A549 (cell line): ENCODE measurements at regions not wholly inside any gene's neighbourhood (a gene's known extent, or its start where the extent isn't known, plus 50 kb on each side); places are given as distances from the start of the nearest gene placed in this dataset.

Source experiments
- ATAC-seq, 2 experiments: fragments of 200-7000 bp in 1 of 2; fragments of >200 bp in 1 of 2; cut with Nextera tagmentation in 1 of 2; cut with Tn5 transposase in 1 of 2; 3 replicates each; pipeline versions ENCODE4 v1.8.0 to v1.9.1; 2018 to 2020; ENCODE audit warnings: mild to moderate bottlenecking in 1 of 2, moderate library complexity in 1 of 2
- CTCF ChIA-PET: fragments of 300-600 bp; sonication (Branson Sonifier 250); formaldehyde crosslinking; extraction: SDS; loops from one replicate; lab custom pipeline; 2021; ENCODE audit warnings: antibody characterized with exemption, inconsistent platforms; lab: Yijun Ruan, JAX
- POLR2A ChIA-PET: fragments of 350-600 bp; formaldehyde crosslinking; extraction: SDS; loops from one replicate; lab custom pipeline; 2021; ENCODE audit warnings: antibody characterized with exemption, inconsistent platforms; lab: Yijun Ruan, JAX
- DNase-seq, 2 experiments: peaks; one replicate each; pipeline versions ENCODE4 v3.0.0 to v3.0.0-alpha.2; 2011 to 2016; ENCODE audit warnings: low read depth in 1 of 2, low spot score in 1 of 2
- FAIRE-seq: peaks from 2 replicates; lab custom pipeline; 2011; peaks lifted over from hg19 to GRCh38; lab: Jason Lieb, UNC
- H3K27ac ChIP-seq, 2 experiments: fragments of >200 bp; sonication (Bioruptor Twin); formaldehyde crosslinking; 3 replicates each; pipeline ENCODE4 v1.5.1; 2016 to 2017
- H3K4me1 ChIP-seq: fragments of >200 bp; sonication (Bioruptor Twin); formaldehyde crosslinking; 3 replicates; pipeline ENCODE4 v1.6.1; 2016
- H3K4me2 ChIP-seq: fragments of >200 bp; sonication (Bioruptor Twin); formaldehyde crosslinking; 3 replicates; pipeline ENCODE4 v1.6.1; 2016
- H3K4me3 ChIP-seq: fragments of >200 bp; sonication (Bioruptor Twin); formaldehyde crosslinking; 3 replicates; pipeline ENCODE4 v1.5.1; 2016
- H3K9me3 ChIP-seq: fragments of >200 bp; sonication (Bioruptor Twin); formaldehyde crosslinking; 3 replicates; pipeline ENCODE4 v1.6.1; 2016
- CBX8 ChIP-seq: fragments of 200-600 bp; sonication (generic); IDR thresholded peaks from 2 replicates; pipeline ENCODE4 v1.6.1; 2016
- CHD2 ChIP-seq: fragments of 150-350 bp; IDR thresholded peaks from 2 replicates; pipeline ENCODE4 v1.6.1; 2014; ENCODE audit warnings: low read length; ENCODE audit not compliant: partially characterized antibody
- CTCF ChIP-seq: fragments of >200 bp; sonication (Bioruptor Twin); formaldehyde crosslinking; IDR thresholded peaks from 3 replicates; pipeline ENCODE4 v1.5.1; 2016
- E2F6 ChIP-seq: IDR thresholded peaks from 2 replicates; pipeline ENCODE4 v1.6.1; 2012; ENCODE audit warnings: low read depth, borderline replicate concordance
- EHF ChIP-seq: fragments of 250-450 bp; sonication (Bioruptor Pico); IDR thresholded peaks from 2 replicates; pipeline ENCODE4 v1.5.0; 2020; ENCODE audit warnings: mild to moderate bottlenecking
- EHMT2 ChIP-seq: fragments of 200-600 bp; sonication (generic); IDR thresholded peaks from 2 replicates; pipeline ENCODE4 v1.6.1; 2016; ENCODE audit warnings: antibody characterized with exemption, low read depth, mild to moderate bottlenecking, moderate library complexity
- ESRRA ChIP-seq: fragments of 150-350 bp; IDR thresholded peaks from 2 replicates; pipeline ENCODE4 v1.6.1; 2014; ENCODE audit warnings: mild to moderate bottlenecking, low read length, borderline replicate concordance
- FOSL2 ChIP-seq, 2 experiments: fragments of 450-650 bp in 1 of 2; fragments of >200 bp in 1 of 2; sonication (Bioruptor Twin) in 1 of 2; formaldehyde crosslinking; IDR thresholded peaks; 2 replicates each; pipeline versions ENCODE4 v1.5.0 to v1.6.1; 2016 to 2020; ENCODE audit warnings: mild to moderate bottlenecking in 1 of 2, moderate library complexity in 1 of 2
- HDAC2 ChIP-seq: fragments of 200-600 bp; sonication (generic); IDR thresholded peaks from 2 replicates; pipeline ENCODE4 v1.6.1; 2016
- HOXB13 ChIP-seq: fragments of 250-450 bp; sonication (Bioruptor Pico); IDR thresholded peaks from 2 replicates; pipeline ENCODE4 v1.5.0; 2020; ENCODE audit warnings: low read depth, mild to moderate bottlenecking, moderate library complexity
- JUNB ChIP-seq: fragments of >200 bp; sonication (Bioruptor Twin); formaldehyde crosslinking; IDR thresholded peaks from 2 replicates; pipeline ENCODE4 v1.6.1; 2016
- MAFK ChIP-seq: fragments of 450-650 bp; IDR thresholded peaks from 2 replicates; pipeline ENCODE4 v1.6.1; 2014; ENCODE audit not compliant: partially characterized antibody
- MAX ChIP-seq: IDR thresholded peaks from 2 replicates; pipeline ENCODE4 v1.6.1; 2012
- NFE2L2 ChIP-seq: fragments of 150-350 bp; conservative IDR thresholded peaks from 2 replicates; pipeline ENCODE4 v1.6.1; 2014; ENCODE audit warnings: low read length
- PHF8 ChIP-seq: fragments of 200-600 bp; sonication (generic); IDR thresholded peaks from 2 replicates; pipeline ENCODE4 v1.6.1; 2016; ENCODE audit warnings: low read depth, mild to moderate bottlenecking, antibody characterized with exemption, moderate library complexity, borderline replicate concordance
- RCOR1 ChIP-seq: fragments of 150-350 bp; IDR thresholded peaks from 2 replicates; pipeline ENCODE4 v1.6.1; 2014; ENCODE audit warnings: antibody characterized with exemption, low read length, low read depth
- REST ChIP-seq: fragments of 200-600 bp; sonication (generic); IDR thresholded peaks from 2 replicates; pipeline ENCODE4 v1.6.1; 2016; ENCODE audit warnings: antibody characterized with exemption, mild to moderate bottlenecking, moderate library complexity
- SMC3 ChIP-seq: fragments of >200 bp; sonication (Bioruptor Twin); formaldehyde crosslinking; IDR thresholded peaks from 3 replicates; pipeline ENCODE4 v1.6.1; 2018; ENCODE audit warnings: inconsistent platforms
- SREBF2 ChIP-seq: fragments of 450-650 bp; IDR thresholded peaks from 2 replicates; pipeline ENCODE4 v1.6.1; 2014; ENCODE audit warnings: mild to moderate bottlenecking, moderate library complexity
- ZFP36 ChIP-seq: fragments of 450-650 bp; IDR thresholded peaks from 2 replicates; pipeline ENCODE4 v1.6.1; 2014; ENCODE audit warnings: borderline replicate concordance; ENCODE audit not compliant: partially characterized antibody
- WGBS: methylation state at CpG from one replicate; pipeline ENCODE4 v1.1.6; 2017; ENCODE audit errors: missing lambda C conversion rate; 5-methylcytosine and 5-hydroxymethylcytosine counted together

- TF ChIP-seq CBX8: no peak
- TF ChIP-seq RCOR1: no peak
- TF ChIP-seq JUNB: no peak
- TF ChIP-seq CTCF: no peak
- no peak for TF ChIP-seq E2F6
- no peak for TF ChIP-seq SREBF2
- TF ChIP-seq EHF (CRISPR knock-in tag): no peak
- TF ChIP-seq HDAC2: no peak
- TF ChIP-seq SMC3: no peak
- Histone ChIP-seq H3K4me1 (no peaks in the 10 kb centered on the region), H3K4me3 (no peak overlapping the region), H3K9me3 (no peaks in the 10 kb centered on the region), H3K27ac (no peak overlapping the region), H3K4me2 (no peak overlapping the region)
- ChIA-PET CTCF (no interaction called here), POLR2A (no interaction called here)
- DNase-seq: no peak
- WGBS: 52% methylated on average over 12 of the region's 13 CpGs
- ATAC-seq: no peak
- FAIRE-seq: no peak
Measured at GRCh38 chr6:163806755-163807499, 392.4 kb downstream of the QKI start.

- Histone ChIP-seq H3K4me3 (no peak overlapping the region), H3K9me3 (no peaks in the 10 kb centered on the region), H3K27ac (no peak overlapping the region), H3K4me2 (no peak overlapping the region), H3K4me1 (no peaks in the 10 kb centered on the region)
- no peak for FAIRE-seq
- POLR2A ChIA-PET: no interaction called here
- WGBS: 46% methylated on average over 8 of the region's 8 CpGs
- DNase-seq: no peak
- CTCF ChIA-PET: interaction anchor here (0.6 kb wide), 1 partner anchor 62 kb away, joined by 3 read pairs; no protein-coding TSS in a partner anchor
- TF ChIP-seq REST: no peak
- no peak for TF ChIP-seq EHMT2
- TF ChIP-seq EHF (CRISPR knock-in tag): no peak
- no peak for TF ChIP-seq HOXB13
- no peak for TF ChIP-seq MAX
- no peak for TF ChIP-seq ZFP36
- no peak for TF ChIP-seq PHF8
- no peak for TF ChIP-seq MAFK
- TF ChIP-seq SREBF2: no peak
- no peak for TF ChIP-seq CHD2
- TF ChIP-seq SMC3: no peak
- no peak for TF ChIP-seq FOSL2 (IDR thresholded peaks at IDR 0.05)
- no peak for TF ChIP-seq FOSL2 (CRISPR knock-in tag; IDR thresholded peaks at IDR 0.05)
- TF ChIP-seq NFE2L2: no peak
- TF ChIP-seq ESRRA: no peak
- no peak for TF ChIP-seq RCOR1
- ATAC-seq: no peak
Measured at GRCh38 chr6:163804991-163805390, 390.5 kb downstream of the QKI start.
